GM12874 (cell line): ENCODE measurements at regions not wholly inside any gene's neighbourhood (a gene's known extent, or its start where the extent isn't known, plus 50 kb on each side); places are given as distances from the start of the nearest gene placed in this dataset.

ENCODE experiments used
- TF ChIP-seq, protein P1 (sequence below): IDR thresholded peaks from 2 replicates; pipeline ENCODE4 v1.5.1; 2011; ENCODE audit warnings: low read depth, mild to moderate bottlenecking, control low read depth, low read length, moderate library complexity; ENCODE audit not compliant: insufficient read depth

DNA sequence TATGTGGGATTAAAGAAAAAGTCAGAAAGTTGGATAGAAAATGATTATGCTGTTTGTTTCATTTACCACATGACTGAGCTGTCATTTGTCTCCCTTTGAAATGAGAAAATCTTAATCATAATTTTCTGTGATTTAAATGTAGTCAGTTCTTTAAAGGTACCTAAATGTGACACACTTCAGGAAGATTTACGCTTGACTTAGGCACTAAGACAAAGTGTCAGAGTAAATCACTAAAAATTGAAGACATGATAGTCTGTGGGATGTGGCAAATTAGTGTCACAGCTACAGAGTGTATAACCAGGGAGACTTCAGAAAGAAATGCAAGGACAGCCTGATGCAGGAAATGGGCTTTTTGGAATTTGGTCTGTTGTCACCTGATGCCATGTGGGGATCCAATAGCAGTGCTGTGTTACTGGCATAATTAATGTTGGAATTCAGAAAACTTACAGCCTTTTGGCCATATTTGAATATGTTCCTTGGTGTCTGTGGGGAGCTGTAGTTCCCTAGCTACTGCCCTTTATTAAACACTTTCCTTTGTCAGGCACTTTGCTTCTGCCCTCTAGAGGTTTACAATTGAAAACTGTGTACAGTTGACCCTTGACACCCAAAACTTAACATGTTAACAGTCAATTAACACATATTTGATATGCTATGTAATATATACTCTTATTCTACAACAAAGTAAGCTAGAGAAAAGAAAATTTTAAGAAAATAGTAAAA lies 493.8 kb downstream of the UTRN start:
- TF ChIP-seq, protein P1, sequence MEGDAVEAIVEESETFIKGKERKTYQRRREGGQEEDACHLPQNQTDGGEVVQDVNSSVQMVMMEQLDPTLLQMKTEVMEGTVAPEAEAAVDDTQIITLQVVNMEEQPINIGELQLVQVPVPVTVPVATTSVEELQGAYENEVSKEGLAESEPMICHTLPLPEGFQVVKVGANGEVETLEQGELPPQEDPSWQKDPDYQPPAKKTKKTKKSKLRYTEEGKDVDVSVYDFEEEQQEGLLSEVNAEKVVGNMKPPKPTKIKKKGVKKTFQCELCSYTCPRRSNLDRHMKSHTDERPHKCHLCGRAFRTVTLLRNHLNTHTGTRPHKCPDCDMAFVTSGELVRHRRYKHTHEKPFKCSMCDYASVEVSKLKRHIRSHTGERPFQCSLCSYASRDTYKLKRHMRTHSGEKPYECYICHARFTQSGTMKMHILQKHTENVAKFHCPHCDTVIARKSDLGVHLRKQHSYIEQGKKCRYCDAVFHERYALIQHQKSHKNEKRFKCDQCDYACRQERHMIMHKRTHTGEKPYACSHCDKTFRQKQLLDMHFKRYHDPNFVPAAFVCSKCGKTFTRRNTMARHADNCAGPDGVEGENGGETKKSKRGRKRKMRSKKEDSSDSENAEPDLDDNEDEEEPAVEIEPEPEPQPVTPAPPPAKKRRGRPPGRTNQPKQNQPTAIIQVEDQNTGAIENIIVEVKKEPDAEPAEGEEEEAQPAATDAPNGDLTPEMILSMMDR = peak; percentile 28; the same call in 1 of the 2 replicates

DNA sequence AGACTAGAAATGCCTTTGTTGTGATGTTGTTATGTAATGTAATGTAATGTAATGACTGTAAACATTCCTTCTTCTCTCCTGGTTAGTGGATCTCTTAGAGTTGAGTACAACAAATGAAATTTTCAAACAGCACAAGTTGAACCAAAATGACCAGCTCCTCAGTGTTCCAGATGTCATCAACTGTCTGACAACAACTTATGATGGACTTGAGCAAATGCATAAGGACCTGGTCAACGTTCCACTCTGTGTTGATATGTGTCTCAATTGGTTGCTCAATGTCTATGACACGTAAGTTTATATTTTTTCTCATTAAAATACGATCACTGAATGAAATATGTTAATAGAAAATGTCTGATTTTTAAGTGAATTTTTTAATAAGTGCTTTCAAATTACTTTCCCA lies 496.7 kb downstream of the UTRN start:
- TF ChIP-seq, protein P1 = no peak

DNA sequence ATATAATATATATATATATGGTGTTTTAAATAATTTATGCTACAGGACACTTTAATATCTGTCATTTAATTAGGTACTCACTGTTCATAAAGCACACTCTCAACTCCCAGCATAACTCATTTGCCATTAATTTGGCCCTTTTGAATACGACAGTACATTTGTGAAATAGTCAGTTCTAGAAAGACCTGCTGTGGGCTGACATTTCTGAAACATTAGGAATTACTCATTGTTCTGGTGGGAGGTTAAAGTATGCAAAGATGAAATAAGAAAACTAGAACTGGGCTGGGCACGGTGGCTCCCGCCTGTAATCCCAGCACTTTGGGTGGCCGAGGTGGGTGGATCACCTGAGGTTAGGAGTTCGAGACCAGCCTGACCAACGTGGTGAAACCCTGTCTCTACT lies 497.5 kb downstream of the UTRN start:
- TF ChIP-seq, protein P1 = no peak

DNA sequence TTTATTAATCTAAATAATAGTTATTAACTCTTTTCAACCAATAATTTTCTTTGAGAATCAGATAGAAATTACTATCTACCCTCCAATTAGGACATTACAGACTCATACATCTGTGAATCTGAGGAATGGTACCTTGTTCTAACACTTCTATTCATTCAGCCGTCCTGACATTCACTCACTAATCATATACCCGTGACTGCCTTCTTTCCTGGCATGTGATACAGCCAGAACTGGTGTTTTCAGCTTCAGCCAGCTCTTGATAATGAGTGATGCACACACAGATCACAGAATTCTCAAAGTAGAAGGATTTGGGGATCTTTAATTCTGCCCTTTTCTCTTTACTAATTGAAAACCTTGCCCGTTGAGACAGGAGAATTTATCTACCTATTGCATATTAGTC lies 499.9 kb downstream of the UTRN start:
- TF ChIP-seq, protein P1 = no peak

DNA sequence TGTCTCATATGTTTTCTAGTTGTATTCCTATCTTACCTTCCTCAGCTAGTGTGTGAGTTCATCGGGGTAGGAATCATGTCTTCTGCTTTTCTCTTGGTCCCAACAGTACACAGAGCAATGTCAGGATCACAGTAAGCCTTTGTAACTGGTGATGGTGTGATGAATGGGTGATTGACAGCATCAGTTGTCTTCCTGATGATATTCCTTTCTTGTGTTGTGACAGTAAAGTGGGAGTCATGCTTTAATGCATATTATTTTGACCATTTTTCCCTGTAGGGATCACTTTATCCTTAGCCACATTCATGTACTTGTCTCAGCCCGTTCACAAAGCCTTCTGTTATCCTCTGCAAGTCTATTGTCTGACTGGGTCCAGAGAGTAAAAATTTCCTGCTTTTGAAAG lies 501.7 kb downstream of the UTRN start:
- TF ChIP-seq, protein P1 = no peak

DNA sequence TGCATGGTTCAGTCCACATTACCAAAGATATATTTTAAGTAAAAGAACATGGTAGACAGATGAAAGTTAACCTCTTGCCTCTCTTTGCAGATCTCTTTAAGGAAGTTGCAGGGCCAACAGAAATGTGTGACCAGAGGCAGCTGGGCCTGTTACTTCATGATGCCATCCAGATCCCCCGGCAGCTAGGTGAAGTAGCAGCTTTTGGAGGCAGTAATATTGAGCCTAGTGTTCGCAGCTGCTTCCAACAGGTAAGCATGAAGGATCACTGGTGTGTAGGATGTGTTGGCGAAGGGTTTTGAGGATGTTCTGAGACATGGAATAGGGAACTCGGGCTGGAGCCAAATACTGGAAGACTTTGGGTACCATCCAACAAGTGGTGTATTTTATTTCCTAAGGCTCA lies 508.6 kb downstream of the UTRN start:
- TF ChIP-seq, protein P1 = no peak

DNA sequence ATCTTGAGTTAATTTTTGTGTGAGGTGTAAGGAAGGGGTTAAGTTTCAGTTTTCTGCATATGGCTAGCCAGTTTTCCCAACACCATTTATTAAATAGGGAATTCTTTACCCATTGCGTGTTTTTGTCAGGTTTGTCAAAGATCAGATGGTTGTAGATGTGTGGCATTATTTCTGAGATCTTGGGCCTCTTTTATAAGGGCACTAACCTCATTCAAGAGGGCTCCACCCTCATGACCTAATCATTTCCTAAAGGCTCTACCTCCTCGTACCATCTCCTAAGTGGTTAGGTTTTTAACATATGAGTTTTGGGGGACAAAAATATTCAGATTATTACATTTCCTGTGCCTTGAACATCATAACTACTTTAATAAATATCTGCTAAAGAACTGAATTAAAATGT lies 510.9 kb downstream of the UTRN start:
- TF ChIP-seq, protein P1 = no peak
